Heart left ventricle (tissue), 13 donors: ENCODE measurements at regions not wholly inside any gene's neighbourhood (a gene's known extent, or its start where the extent isn't known, plus 50 kb on each side); places are given as distances from the start of the nearest gene placed in this dataset.

Experiments used
- CTCF ChIP-seq, 12 donors: fragments of 200-600 bp; sonication (generic) in 4 of 12; IDR thresholded peaks; one replicate each; pipeline versions ENCODE4 v1.5.0 to v1.8.0; 2018 to 2022; ENCODE audit warnings: antibody characterized with exemption in 12 of 12, mild to moderate bottlenecking in 5 of 12
- POLR2A ChIP-seq, 2 donors: fragments of 450-650 bp; IDR thresholded peaks; one replicate each; pipeline ENCODE4 v1.6.1; 2017; ENCODE audit warnings: antibody characterized with exemption in 2 of 2, mild to moderate bottlenecking in 2 of 2, moderate library complexity in 2 of 2
- donor health status: ischemic (EF 13 %, LVEDD 7.1; RV severe dilation, severe dysfunction).
- donor health status: DM: no; HTN: yes; CAD: no.
- donor health status: DM: no; HTN: no; CAD: no.
- donor health status: ischemic (EF 25% LVEDD 6.9; RV normal size, moderate dysfunction).
- donor health status: ischemic (EF 25% LVEDD 5.7; RV mildly dilated, moderate dysfunction).
- donor health status: ischemic (EF 35%, LVEDD 5.7; RV mildly dilated, moderate dysfunction).
- donor health status: nonischemic (EF 11% LVEDD 7.7; RV severe dilation, severe dysfunction).
- donor health status: DM: yes; HTN: yes; CAD: no.
- donor health status: PGD.
- donor health status: ischemic (EF 29% LVEDD 5.4; RV normal size, mild dysfunction).
- donor health status: nonischemic (EF 23%, LVEDD 6.1; RV moderate dilation, normal function).

GRCh38 chr4:36551697-36552214 is 270.3 kb downstream of the DTHD1 start:
- no peak for TF ChIP-seq POLR2A (IDR thresholded peaks at IDR 0.05)
- TF ChIP-seq CTCF (IDR thresholded peaks at IDR 0.05): no peak
